Kidney capillary endothelial cell (primary cell): ENCODE measurements at regions not wholly inside any gene's neighbourhood (a gene's known extent, or its start where the extent isn't known, plus 50 kb on each side); places are given as distances from the start of the nearest gene placed in this dataset.
"Not testable (repeated sequence)": the region's sequence is repeated elsewhere in the genome, so short reads cannot be mapped to it uniquely, and the experiment has no call there.

Experiments used
- DNase-seq: peaks from one replicate; pipeline ENCODE4 v3.0.0-alpha.2; 2018; ENCODE audit warnings: low spot score

DNA sequence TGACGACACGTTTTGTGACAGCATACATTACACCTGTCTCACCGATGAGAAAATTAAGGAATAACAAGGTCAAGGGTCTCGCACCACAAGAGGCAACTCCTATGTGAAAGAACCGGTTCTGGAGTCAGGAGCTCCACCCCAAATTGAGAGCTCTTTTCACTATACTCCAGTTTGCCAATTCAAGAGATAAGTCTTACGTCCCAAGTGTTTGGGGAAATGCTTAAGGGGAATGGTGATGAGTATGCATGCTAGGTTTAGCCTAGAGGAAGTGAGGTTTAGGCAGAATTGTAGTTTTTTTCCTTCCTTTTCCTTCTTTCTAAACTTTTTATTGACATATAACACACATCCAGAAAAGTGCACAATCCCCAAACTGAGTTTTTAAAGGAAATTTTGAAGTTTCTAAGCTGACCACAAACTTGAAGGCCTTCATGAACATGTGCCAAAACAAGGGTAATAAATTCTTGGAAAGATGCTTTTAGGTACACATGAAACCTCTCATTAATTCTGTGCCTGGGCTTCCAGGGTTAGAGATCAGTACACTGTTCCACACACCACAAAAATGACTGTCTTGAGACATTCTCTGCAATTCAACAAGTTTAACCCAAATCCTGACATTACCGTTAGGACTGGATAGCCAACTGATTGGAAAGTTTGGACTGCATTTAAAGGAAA lies 127.6 kb upstream of the SLC1A3 start:
- DNase-seq = no peak

DNA sequence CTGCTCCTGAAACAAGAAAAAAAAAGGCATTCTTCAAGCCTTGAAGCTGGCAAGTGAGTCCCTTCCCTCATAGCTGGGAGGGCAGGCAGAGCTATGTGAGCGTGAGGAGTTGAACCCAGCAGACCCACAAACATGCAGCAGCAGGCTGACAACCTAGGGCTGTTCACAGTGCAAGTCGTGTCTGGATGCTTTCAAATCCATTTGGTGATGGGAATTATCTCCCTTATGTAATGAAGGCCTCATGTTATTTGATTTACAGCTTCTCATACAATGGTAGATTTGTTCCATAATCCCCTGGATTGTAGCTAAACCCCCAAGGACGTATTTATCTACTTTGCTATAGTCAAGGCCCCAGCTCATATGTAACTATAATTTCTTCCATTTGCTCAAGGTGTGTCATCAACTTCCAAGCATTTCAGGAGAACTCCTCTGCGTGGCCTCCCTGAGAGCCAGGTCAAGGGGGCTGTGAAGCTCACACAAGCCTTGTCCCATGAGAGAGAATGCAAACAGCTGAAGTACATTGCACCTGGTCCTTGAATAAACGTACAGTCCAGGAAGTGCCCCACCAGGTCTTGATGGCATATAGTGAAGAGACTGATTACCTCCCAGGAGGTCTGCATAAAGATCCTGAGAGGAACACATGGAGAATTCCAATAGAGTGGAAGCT lies 124.8 kb upstream of the SLC1A3 start:
- no peak for DNase-seq

DNA sequence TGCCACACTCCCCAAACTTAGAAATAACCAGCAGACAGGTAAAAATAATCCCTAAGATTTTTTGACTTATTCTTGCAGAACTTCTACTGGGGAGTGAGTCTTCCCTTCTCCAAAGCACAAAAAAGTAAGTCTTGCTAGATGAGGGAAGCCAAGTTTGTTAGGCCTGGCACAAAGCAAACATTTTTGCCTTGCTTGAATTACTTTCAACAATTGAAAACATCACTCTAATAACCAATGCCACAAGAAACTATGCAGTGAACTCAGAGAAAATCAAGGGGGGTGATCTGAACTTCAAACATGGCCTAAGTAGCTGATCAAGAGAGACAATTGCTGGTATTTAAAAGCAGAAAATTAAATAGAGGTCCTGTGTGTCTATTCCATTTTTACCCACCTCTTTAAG lies 123.6 kb upstream of the SLC1A3 start:
- DNase-seq = no peak

DNA sequence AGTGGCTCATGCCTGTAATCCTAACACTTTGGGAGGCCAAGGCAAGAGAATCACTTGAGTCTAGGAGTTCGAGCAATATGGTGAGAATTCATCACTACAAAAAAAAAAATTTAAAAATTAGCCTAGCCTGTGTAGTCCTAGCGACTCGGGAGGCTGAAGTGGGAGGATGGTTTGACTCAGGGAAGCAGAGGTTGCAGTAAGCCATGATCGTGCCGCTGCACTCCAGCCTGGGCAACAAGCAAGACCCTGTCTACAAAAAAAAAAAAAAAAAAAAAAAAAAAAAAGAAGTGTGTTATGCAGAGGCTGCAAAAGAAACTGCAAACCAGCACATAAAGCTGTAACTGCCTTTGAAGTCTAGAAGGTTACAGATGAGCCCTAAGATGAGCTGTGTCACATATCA lies 116.9 kb upstream of the SLC1A3 start:
- DNase-seq = no peak

DNA sequence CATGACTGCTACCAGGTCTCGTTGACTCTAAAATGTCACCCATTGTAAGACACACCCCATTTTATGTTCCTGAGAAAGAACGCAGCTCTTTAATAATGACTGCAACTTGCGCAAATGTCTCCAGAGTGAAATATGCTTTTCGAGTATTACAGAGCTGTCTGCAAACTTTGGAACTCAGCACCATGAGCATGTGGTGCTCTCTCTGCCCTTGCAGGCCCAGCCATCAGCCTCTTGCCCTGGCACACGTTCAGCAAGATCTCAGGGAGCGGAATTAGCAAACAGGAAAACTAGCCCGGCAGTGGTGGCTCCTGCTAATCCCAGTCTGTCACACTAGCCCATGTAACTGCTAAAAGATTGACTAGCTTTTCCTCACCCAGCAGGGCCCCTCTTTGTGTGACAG lies 114.5 kb upstream of the SLC1A3 start:
- DNase-seq = no peak

DNA sequence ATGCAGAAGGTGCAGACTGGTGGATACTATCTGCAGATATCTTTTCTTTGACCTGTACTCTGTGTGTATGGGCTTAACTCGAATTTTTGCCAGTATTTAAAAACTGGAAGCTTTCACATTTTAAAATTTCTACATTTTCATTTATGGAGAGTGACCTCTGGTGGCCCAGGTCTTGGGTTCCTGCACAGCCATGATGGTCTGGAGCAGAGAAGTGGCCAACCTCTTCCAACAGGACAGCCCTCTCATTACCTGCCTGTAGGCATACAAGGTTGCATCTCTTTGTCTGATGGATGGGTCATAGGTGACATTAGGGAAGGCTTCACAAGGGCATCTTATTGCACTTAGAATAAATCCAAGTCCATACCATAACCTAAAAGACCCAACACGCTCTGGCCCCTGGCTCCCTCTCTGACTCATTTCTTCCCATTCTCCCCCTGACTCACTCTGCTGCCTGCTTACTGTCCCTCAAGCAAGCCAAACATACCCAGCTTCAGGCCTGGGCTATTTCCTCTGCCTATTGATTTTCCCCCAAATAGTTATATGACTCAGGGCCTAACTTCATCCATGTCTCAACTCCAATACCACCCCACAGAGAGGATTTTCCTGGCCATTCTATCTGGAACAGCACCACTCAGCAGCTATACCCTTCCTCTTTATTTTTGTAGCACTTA lies 113.3 kb upstream of the SLC1A3 start:
- peak; percentile 30 for DNase-seq

DNA sequence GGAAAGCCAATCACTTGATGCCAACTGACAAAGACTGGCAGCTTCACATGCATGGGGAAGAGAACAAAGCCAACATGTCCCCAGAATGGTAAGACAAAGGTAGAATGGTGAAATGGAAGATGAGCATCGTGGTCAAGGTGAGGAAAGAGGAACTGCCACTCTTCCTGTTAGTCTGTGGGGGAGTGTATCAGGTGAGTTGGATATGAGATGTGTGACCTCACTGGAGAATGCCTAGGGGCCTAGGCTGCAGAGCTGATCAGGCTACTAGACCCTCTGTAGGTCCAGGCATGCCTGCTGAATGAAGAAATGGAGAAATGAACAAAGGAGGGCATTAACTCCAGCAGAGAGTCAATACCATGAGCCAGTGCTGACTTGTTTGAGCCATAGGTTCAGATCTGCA lies 112.4 kb upstream of the SLC1A3 start:
- DNase-seq = no peak

DNA sequence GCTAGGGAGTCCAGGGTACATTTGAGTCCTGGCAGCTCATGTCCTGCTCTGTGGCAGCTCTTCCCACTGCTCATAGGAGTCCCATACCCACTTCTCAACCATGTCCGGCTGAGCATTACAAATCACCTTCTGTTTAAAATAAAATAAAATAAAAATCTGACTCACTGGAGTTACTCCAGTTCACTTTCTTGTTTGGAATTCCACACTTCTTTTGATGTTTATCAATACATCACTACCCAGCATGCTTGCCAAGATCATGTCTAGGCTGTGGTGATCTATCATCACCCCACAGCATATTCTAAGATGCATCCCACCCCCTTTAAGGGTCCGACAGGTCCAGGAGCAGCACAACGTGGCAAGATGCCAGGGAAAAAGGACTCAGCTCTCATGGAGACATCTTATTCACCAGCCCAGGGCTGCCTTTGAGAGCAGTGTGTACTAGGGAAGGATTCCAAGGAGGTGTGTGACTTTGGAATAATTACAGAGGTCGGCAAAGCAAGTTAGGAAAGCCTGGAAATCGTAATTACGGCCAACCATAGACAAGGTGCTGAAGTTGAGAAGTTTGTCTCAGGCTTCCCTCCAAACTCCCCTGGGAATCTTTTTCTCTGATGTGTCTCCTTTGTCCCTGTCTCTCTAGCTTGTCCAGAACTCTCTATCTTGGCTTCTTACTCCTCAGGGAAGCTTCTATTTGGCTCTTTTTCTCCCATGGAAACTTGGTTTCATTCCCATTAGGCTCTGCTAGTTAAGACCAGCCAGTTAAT lies 111.4 kb upstream of the SLC1A3 start:
- DNase-seq = no peak

DNA sequence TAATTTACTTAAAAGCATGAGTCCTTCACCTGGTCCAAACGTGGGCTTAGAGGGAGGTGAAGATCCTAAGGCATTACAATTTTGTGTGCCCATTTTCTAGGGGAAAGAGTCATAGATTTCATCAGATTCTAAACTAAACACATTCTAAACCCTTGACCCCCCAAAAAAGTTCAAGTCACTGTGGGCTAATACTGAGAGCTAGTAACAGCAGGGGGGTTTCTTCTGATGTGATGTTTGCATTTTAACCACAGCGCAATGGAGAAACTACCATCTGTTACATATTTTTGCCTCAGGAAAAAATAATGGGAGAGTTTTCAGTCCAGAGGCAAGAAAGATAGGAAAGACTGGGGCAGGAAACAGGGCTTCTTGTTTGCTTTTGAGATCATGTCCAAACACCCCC lies 110.8 kb upstream of the SLC1A3 start:
- no peak for DNase-seq

DNA sequence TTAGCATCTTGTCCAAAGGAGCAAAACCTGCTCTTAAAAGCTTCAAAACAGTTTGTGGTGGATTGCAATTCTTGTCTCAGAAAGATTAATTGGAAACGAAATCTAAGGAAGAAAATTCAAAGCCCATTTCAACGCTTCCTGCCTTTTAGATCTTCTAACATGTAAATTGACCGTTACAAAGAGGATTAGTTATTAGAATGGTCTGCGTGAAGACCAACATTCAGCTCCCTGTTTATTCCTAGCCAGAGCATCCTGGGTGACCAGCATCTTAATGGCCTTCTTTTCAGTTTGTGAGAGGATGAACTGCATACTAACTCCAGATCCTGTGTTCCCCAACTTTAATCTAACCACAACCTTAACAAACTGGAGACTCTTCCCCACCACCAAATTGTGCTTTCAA lies 109.9 kb upstream of the SLC1A3 start:
- no peak for DNase-seq

DNA sequence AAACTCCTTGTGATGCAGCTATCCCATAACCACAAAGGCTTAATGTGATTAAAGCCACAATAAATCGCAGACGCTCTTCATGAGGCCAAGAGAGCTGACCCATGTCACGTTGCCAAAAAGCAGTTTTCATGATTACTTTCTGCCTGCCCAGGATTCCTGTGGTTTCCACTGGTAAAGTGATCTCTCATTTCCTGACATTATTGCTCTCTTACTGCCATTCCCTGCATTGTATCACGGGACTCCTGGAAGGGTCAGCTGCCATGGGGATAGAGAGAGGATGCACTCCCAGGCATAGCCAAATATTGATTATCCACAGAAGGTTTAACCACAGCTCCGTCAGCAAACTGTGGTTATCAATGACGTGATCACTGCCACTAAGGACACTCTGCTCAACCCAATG lies 103.8 kb upstream of the SLC1A3 start:
- DNase-seq = no peak

DNA sequence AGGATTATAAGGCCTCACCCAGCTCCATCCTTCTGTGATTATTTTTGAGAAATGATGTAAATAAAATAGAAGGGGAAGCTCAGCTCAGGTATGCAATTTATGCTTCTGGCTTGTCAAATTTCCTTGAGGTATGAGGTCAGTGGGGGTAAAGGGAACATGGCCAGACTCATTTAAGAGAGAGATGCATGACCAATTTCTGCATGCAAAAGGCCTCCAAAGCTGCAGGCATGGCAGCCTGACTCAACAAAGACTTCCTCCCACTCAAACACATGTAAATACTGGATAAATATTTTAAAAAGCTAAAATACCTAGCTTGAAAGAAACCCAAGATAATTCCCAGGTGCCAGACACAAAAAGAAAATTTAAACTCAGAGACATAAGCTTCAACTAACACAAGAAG lies 101.4 kb upstream of the SLC1A3 start:
- no peak for DNase-seq

DNA sequence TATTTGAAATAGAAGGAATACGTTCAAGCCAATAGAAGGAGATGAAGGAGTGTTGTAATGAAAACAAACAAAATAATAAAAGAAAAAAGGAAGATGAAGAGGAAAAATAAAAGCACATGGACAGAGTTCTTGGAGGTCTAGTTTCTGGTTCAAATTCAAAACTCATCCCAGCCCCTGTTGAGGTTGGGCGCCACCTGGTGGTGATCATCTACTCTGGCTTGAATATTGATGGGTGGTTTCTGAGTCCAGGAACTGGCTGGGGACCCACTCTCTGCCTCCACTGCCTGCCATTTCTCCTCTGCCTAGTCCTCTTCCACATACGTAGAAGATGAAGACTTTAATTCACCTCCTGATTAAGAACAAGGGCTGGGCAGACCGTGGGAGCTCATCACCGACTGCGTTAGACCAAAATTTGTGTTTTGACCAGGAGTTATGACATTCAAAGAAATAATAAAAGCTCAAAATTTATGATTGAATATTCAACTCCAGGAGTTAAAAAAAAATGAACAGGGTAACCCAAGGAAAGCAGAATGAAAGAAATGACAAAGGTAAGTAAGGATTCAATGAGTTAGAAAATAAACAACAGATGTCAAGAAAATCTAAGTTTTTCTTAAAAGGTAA lies 99.0 kb upstream of the SLC1A3 start:
- DNase-seq = peak; percentile 43

DNA sequence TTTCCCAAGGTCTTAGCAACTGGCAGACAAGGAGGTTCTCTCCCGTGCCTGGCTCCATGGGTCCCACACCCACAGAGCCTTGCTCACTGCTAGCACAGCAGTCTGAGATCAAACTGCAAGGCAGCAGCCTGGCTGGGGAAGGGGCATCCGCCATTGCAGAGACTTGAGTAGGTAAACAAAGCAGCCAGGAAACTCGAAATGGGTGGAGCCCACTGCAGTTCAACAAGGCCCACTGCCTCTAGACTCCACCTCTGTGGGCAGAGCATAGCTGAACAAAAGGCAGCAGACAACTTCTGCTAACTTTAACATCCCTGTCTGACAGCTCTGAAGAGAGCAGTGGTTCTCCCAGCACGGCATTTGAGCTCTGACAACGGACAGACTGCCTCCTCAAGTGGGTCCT lies 98.1 kb upstream of the SLC1A3 start:
- DNase-seq = not testable (repeated sequence)

DNA sequence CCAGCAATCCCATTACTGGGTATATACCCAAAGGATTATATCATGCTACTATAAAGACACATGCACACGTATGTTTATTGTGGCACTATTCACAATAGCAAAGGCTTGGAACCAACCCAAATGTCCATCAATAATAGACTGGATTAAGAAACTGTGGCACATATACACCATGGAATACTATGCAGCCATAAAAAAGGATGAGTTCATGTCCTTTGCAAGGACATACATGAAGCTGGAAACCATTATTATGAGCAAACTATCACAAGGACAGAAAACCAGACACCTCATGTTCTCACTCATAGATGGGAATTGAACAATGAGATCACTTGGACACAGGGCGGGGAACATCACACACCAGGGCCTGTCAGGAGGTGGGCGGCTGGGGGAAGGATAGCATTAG lies 92.8 kb upstream of the SLC1A3 start:
- DNase-seq = not testable (repeated sequence)

DNA sequence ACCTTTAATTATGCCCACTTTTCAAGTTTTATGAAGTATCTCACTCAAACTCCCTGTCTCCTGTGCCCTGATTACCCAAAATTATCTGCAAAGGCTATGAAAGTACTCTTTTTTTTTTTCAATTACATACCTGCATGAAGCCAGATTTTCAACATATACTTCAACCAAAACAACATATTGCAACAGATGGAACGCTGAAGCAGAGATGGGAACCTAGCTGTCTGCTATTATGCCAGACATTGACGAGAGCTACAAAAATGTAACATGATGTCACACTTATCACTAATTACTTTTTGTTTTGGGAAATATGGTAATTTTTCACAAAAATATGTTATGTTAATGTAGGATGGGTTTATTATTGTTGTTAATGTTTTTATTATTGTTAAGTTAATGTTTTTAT lies 86.5 kb upstream of the SLC1A3 start:
- DNase-seq = no peak

DNA sequence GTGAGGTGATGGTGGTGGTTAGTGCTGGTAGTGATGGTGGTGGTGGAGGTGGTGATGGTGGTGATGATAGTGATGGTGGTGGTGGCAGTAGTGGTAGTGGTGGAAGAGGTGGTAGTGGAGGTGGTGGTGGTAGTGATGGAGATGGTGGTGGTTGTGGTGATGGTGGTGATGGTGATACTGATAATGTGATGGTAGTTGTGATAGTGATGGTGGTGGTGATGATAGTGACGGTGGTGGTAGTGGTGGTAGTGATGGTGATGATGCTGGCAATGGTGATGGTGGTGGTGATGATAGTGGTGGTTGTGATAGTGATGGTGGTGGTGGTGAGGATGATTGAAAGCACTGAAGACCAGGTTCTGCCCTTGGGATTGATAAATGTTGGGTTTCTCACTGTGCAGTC lies 85.2 kb upstream of the SLC1A3 start:
- no peak for DNase-seq

DNA sequence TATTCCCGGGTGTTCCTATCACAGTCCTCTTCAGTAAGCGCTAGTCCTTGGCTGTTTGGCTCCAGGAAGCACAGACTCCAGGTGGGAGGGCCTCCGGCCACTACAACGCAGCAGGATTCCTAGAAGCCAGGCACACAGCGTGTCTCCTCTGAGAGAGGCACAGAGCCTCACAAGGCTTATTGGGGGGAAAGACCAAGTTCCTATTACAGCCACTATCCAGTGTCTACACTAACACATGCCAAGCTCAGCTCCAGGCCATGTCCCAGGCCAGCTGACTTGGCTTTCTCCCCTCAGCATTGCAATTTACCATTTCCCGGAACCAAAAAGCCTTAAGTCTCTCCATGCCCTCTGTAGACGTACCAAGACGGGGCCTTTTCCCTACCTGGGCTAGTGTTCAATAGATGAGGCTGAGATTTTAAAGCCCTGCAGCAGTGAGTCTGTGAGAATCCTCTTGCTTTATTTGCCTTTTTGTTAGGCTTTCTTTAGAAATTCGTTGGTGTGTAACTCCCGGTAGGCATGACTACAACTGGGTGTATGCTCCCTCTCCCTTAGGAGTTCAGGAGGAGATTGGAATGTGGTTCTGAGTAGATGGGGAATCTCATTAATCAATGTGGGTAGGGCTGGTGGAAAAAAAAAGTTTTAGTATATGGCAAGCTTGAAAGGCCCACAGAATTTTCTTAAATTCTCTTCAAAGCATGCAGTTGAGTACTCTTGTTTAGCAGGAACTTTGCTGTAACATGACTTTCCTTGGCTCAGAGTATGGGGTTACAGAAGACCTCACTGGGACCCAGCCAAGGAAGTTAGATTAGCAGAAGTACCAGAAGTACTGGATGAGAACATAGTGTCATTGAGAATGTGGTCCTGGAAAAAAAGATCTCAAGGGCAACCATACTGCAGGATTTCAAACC lies 84.3 kb upstream of the SLC1A3 start:
- no peak for DNase-seq

DNA sequence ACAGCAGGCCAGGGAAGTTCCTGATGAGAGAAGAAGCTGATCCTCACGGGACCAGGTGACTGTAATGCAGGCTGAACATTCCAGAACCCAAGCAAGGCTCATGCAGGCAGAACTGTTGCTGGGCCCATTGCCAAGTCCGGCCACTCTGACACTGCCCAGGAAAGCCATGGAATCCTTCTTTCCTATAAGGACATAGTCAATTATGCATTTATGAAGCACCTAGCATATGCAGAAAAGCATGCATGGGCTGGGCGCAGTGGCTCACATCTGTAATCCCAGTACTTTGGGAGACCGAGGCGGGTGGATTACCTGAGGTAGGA lies 83.7 kb upstream of the SLC1A3 start:
- DNase-seq = no peak

DNA sequence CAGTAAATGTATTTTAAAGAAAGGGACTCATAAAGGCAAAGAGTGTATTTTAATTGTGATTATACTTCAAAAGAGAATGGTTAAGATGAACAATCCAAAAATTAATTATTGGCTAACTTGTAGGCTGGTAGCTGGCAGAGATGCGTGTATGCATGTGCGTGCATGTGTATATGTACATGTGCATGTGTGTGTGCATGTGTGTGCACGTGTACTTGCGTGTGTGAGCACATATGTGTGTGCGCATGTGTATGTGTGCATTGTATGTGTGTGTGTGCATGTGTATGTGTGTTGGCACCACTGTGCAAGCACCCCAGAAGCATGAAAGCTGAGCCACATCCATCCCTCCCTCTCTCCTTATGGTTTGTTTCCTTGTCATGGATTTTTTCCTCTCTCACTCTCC lies 83.0 kb upstream of the SLC1A3 start:
- no peak for DNase-seq

DNA sequence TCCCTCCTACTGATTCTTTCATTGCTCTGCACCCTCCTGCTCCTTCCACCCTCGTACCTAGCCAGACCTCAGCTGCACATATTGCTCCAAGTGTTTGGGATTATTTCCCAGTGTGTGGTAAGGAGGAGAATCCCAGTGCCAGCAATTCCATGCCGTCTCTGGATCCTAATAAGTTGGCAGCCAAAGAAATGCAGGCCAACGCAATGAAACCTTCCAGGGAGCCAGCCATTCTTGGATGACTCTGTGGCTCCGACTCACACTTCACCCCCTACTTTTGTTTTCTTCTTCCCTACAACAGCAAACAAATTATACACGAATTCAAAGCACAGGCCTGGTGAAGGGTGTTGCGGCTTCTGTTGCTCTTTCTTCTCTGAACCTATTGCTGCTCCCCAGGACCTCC lies 82.5 kb upstream of the SLC1A3 start:
- DNase-seq = no peak

DNA sequence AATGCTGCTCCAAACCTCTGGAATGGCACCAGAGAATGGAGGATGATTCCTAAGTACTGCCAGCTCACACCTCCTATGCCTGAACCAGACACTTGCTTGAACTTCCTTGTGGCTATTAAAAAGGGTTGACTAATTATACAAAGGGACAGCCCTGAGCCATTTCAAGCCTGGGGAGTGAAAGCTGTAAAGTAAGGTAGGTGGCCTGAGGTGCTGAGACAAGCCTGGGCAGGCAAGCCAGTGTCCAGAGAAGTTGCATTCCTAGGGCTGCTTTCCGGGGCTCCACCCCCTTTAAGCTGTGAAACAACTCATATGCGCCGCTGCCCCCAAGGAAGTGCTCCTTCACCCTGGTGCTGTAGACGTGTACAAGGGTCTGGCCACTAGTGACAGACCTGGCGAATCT lies 79.9 kb upstream of the SLC1A3 start:
- no peak for DNase-seq
